GM19452 (cell line): ENCODE measurements at regions not wholly inside any gene's neighbourhood (a gene's known extent, or its start where the extent isn't known, plus 50 kb on each side); places are given as distances from the start of the nearest gene placed in this dataset.

ENCODE experiments used
- ATAC-seq: cut with Tn5 transposase; IDR thresholded peaks from one replicate; pipeline ENCODE4 v1.9.1; 2021; ENCODE audit not compliant: unreplicated experiment

DNA sequence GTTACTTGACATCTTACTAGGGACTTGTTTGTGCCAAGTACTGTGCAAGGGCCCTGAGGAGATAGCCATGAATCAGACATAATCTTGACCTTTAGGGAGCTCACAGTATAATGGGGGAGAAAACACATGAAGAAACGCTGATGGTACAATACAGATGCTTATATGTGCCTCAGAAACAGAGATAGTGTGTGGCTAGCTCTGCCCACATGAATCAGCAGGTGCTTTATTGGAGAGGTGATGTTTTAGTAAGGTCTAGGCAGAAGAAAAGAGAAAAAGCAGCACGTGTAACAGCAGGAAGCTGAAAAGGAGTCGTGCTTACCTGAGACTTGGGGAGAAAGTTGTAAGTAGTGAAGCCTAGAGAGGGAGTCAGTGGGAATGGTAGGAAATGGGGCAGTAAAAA is 60.6 kb upstream of the LMO4 start:
- ATAC-seq: no peak

GRCh38 chr1:87269921-87270320 is 58.8 kb upstream of the LMO4 start:
- ATAC-seq: no peak

DNA sequence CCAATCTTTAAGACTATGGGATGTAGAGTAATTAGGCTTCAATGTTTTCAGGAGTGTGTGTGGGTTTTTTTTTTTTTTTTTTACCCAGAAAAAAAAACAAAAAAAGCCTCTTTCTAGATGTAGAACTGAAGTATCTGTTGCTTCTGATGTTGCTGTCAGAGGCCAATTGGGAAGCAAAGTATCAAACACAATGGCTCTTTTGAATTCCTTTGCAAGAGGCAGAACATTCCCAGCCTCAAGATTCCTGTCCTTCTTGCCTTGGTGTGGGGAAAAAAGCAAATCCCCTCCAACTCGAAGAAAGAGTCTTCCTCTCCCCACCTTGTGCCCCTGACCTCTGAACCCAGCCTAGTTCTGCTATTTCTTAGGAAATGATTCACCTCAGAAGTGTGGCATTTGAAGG is 55.4 kb upstream of the LMO4 start:
- no peak for ATAC-seq

GRCh38 chr1:87274851-87275250 is 53.8 kb upstream of the LMO4 start:
- ATAC-seq: no peak

GRCh38 chr1:87278825-87279535 is 49.7 kb upstream of the LMO4 start:
- ATAC-seq: no peak
